Erythroblast (primary cell): ENCODE measurements at regions not wholly inside any gene's neighbourhood (a gene's known extent, or its start where the extent isn't known, plus 50 kb on each side); places are given as distances from the start of the nearest gene placed in this dataset.

Experiments used
- GATA1 ChIP-seq: IDR thresholded peaks from 2 replicates; pipeline ENCODE4 v1.6.1; 2011; ENCODE audit warnings: low read depth, mild to moderate bottlenecking, control low read depth, low read length, moderate library complexity
- POLR2A ChIP-seq: IDR thresholded peaks from 2 replicates; pipeline ENCODE4 v1.6.1; 2011; ENCODE audit warnings: mild to moderate bottlenecking, low read length

- no peak for TF ChIP-seq POLR2A
- TF ChIP-seq GATA1 = no peak
Measured at GRCh38 chrX:56029691-56030090, 202.5 kb upstream of the KLF8 start.
